T-helper 2 cell (primary cell): ENCODE measurements at regions not wholly inside any gene's neighbourhood (a gene's known extent, or its start where the extent isn't known, plus 50 kb on each side); places are given as distances from the start of the nearest gene placed in this dataset.
"Not testable (repeated sequence)": the region's sequence is repeated elsewhere in the genome, so short reads cannot be mapped to it uniquely, and the experiment has no call there.

ENCODE experiments used
- DNase-seq, 5 experiments: peaks; one replicate each; pipeline versions ENCODE4 v3.0.0 to v3.0.0-alpha.2; 2012 to 2022

DNA sequence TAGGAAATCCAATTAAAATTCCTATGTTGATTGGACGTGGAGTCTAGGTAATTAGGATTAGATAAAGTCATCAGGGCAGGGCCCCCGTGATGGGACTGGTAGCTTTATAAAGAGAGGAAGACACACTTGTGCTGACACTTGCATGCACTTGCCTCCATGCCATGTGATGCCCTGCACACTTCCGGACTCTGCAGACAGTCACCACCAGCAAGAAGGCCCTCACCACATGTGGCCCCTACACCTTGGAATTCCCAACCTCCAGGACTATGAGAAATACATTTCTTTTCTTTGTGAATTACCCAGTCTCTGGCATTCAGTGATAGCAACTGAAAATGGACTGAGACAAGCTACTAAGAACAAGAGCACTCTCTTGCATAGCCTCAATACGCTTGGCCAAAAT, 90.6 kb downstream of the CRYGS start:
- no peak for DNase-seq

DNA sequence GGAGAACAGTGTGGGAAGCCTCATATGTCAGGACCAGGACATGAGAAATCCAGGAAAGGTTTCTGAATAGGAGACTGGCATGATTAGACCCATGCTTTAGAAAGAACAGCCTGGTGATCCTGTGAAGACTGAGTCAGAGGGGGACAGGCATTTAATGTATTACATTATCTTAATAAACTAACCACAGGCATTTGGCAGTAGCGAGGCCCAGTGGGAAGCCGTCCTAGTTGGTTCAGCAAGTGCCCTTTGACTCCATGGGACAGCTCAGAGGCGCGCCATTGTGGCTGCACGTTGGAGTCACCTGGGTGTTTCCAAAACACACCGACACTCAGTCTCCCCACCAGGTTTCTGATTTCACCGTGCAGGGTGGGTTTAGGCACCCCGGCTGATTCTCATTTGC, 90.5 kb upstream of the DGKG start:
- no peak for DNase-seq

DNA sequence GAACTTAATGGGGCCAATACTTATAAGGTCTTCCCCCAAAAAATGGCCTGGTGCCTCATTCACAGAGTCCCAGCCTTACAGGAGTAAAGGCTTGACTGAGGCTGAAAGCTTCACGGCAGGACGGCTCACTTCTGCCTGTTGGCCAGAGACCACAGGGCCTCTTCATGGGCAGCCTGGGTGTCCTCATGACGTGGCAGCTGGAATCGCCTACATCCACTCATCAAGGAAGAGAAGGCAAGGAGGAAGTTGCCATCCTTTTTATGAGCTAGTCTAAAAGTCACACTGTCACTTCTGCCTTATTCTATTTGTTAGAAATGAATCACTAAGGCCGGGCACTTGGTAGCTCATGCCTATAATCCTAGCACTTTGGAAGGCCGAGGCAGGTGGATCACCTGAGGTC, 89.3 kb upstream of the DGKG start:
- DNase-seq: no peak

DNA sequence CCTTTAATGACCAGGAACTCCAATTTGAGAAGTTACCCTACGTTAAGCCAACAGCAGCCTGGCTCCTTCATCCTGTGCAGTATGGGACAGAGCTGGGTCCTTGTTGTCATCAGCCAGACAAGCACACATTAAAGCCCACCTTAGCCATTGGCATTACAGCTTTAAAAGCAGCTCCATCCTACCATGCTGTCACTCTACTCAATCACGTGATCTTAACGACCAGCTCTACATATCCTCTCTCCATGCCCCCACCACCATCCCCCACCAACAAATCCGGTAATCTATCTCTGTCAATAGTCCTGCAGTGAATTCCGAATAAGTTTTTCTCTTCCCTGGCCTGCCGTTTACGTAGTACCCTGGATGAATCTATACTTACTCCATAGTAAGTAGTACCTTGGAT, 82.9 kb upstream of the DGKG start:
- DNase-seq: no peak

DNA sequence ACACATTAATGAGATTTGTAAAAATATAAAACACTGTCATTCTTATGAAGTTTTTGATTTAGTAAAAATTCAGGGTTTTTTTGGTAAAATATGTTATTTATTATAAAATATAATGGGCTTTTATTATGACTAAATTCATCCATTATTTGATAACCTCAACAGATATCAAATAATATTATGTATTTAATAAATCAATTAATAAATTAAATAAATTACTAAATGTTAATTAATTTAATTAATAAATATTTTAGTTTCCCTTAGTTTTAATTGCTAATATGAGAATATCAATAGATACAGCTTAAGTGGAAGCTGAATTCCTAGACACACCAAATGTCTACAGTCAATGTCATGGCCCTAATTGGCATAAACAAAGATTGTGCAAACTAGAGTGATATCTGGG, 82.3 kb upstream of the DGKG start:
- DNase-seq: no peak

DNA sequence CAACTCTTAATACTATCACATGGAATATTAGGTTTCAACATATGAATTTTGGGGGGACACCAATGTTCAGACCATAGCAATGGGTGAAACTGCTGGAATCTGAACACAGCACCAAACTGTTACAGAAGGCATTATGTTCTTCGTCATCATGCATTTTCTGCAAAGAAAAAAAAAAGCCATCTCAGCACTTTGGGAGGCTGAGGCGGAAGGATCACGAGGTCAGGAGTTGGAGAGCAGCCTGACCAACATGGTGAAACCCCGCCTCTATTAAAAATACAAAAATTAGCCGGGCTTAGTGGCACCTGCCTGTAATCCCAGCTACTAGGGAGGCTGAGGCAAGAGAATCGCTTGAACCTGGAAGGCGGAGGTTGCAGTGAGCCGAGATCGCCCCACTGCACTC, 80.9 kb upstream of the DGKG start:
- DNase-seq: not testable (repeated sequence)

DNA sequence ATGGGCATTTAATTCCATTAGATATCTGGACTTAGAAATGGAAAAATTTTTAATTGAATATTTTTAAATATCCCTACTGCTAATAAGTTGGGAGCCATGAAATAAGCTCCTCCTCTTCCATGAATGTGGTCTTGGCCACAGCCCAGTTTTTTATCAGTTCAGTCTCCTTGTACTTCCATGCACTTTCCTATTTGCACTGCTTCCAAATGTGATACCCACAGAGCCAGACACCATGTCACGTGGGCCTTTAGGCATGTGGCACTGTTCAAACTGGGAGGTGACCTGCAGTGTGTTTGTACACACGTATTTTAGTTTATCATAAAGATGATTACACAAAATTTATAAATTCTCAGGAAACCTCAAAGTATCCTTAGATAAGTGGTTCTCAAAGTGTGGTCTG, 80.1 kb upstream of the DGKG start:
- DNase-seq: no peak

DNA sequence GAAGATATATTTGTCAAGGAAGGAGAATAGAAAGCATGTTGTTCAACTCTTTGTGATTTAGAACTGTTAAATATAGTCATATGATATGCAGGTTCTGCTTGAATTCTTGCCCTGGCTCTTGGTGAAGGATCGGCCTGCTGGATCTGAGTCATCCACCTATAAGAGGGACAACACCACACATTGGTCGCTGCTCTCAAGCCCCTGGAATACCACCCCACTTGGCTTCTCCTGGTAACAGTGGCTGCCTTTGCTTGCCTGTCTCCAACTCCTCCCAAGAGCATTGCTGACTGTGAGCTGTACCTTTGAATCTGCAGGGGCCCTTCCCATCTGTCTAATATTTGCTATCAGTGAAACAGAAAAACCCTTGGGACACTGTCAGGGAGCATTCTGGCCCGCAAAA, 78.9 kb upstream of the DGKG start:
- DNase-seq: no peak

DNA sequence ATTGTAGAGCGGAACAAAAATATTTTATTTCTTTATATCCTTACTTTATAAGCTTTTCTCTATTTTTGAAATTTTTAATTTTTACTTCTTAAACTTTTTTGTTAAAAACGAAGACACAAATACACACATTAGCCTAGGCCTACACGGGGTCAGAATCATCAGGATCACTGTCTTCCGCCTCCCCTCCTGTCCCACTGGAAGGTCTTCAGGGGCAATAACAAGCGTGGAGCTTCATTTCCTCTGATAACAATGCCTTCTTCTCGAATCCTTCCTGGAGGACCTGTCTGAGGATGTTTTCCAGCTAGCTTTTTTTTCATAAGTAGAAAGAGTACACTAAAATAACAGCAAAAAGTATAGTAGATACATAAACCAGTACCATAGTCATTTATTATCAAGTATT, 77.7 kb upstream of the DGKG start:
- no peak for DNase-seq

DNA sequence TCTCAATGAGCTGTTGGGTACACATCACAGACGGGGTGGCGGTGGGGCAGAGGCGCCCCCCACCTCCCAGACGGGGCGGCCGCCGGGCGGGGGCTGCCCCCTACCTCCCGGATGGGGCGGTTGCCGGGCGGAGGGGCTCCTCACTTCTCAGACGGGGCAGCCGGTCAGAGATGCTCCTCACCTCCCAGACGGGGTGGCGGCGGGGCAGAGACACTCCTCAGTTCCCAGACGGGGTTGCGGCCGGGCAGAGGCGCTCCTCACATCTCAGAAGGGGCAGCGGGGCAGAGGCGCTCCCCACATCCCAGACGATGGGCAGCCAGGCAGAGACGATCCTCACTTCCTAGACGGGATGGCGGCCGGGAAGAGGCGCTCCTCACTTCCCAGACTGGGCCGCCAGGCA, 73.3 kb upstream of the DGKG start:
- DNase-seq: not testable (repeated sequence)

DNA sequence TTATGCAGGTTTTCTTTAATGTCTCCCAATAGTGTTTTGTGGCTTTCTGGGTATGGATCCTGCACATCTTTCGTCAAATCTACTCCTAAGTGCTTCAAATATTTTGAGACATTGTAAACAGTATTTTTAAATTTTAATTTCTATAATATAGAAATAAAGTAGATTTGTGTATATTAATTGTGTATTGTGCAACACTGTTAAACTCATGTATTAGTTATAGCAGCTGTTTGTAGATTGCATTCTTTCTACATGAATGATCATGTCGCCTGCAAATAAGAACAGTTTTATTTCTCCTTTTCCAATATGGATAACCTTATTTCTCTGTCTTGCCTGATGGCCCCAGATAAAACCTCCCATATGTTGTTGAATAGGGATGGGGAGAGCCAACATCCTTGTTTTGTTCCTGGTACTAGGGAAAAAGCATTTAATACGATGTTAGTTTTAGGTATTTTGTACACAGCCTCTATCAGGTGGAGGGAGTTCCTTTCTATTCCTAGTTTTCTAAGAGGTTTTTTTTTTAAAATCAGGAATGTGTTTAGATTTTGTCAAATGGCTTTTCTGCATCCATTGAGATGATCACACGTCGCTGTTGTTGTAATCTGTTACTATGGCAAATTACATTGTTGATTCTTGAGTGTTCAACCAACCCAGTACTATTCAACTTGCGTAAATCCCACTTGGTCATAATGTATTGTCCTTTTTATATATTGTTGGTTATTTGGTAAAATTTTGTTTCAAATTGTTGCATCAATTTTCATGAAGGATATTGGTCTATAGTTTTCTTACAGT, 71.1 kb upstream of the DGKG start:
- DNase-seq: no peak

DNA sequence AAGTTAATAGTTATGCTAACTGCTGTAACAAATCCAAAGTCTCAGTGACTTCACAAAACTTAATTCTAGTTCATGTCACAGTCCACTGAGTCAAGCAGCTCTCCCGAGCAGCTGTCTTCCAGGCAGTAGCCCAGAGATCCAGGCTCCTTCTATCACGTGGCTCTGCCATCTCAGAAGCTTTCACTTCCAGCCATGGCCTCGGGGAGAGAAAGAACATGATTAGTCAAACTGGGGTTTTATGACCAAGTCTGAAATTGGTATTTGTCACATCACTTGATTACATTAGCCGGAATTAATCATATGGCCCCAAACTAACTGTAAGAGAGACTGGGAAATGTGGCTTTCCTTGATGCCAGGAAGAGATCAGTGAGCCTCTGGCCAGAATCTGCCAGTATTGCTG, 70.2 kb upstream of the DGKG start:
- no peak for DNase-seq

DNA sequence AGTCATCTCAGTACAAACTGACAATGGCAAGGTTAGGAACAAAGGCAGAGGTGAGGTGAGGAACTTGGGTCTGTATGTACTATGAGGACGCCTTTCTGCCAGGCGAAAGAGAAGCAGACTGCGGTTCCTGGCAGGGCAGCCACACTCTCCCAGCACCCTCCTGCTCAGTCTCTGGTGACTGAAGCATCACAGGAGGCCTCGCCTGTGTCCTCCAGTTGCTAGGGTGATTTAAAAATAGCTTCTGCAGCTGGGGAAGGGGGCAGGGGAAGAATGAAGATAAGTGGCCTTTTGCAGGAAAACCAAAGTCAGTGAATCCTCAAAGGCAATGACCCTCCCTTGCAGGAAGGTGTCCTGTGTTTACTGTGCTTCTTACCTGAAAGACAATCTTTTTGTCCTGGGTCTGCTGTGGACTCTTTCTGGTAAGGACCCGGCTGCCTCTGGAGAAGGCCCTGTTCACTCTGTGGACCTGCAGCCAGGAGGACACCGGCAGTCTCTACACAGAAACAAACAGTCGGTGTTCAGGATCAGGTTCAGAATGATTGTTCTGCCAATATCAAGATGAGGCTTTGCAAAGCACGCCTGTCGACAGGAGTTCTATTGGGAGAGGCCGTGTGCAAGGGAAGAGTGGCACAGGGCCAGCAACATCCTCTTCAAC, 65.7 kb upstream of the DGKG start:
- no peak for DNase-seq

DNA sequence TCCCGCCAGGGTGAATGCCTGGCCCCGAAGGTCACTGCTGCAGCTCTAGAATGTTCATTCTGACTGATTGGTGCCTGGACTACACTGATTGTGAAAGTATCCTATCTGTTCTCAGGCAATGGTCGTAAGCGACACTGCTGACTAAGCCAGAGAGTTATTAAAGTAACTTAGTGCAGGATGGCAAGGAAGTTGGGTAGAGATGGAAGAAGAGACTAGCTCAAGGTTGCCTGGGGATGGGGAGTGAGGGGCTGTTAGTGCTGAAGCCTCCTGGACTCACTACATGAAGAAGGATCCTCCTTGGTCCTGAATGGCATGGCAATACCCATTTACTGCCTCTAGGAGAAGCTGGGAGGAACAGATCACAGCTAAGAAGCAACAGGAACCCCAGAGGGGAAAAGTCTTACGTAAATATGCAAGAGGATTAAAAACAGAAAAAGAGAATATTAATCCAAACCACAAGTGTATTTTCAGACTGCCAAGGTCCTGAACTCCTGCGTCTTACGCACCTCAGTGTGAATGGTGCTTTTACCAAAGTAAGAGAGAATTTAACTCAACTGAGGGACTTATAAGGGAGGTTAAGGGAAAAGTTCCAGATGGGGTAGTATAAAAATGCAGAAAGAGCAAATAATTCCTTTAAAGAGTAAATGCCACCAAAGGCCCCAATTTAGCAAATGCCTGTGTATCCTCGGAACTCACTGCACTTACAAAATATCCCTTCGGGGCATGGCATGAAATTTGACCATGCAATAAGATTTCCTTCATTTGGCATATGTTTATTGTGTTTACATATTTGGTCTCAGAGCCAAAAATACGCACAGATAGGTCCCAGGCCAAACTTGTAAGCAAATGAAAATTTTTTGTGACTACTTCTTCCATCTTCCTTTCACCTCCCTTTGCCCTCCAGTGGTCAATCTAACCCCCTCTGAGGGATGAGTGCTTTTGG, 64.0 kb upstream of the DGKG start:
- DNase-seq: no peak

DNA sequence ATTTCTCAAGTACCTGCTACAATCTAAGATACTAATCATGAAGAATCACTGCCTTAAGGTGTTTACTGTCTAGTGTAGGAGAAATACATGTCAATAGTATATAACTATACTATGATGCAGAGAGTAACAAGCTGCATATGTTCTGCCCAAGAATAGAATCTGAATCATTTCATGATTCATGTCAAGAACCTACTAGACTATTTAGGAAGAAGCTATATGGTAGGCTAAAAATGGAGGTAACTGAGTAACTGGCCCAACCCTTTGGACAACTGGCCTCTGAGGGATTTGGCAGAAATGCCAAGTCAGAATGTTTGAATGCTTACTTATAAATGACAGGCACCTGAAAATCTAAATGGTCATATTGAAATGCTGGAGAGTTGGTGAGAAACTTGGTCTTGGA, 59.9 kb upstream of the DGKG start:
- DNase-seq: no peak

DNA sequence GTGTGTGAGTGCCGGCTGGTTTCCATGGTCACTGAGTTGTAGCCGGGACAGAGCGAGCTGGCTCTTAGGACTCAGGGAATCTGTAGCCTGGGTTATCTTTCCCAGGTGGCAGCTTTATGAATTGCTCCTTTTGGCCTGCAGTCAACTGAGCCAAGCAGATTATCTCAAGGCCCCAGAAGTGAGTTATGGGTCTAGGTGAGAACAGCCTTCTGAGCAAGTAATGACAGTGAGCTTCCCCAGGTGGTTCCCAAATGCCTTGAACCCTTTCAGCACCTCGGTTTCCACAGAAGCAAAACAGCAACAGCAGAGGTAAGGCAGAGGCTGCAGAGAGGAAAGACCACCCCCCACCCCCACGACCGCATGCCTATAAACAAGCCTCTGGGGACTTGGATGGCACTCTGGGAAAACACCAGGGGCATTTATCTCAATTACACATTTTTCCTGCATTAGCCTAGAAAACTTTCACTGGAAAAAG, 56.7 kb upstream of the DGKG start:
- DNase-seq: no peak

DNA sequence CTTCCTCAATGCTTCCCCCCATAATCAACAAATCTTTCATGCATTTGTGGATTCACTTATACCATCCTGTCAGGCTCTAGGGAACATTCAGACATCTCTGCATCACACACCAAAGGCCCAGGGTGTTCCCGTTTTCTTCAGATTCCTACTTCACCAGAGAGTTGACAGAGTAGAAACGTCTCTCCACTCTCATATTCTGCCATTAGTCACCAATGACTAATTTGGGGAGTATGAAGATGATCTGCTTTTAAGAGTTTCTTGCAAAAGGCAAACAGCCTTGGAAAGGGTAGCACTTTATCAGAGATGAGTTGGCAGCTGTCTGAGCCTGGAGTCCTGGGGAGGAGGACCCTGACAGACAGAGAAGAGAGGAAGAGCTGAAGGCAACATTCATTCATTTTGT, 55.8 kb upstream of the DGKG start:
- DNase-seq: no peak

DNA sequence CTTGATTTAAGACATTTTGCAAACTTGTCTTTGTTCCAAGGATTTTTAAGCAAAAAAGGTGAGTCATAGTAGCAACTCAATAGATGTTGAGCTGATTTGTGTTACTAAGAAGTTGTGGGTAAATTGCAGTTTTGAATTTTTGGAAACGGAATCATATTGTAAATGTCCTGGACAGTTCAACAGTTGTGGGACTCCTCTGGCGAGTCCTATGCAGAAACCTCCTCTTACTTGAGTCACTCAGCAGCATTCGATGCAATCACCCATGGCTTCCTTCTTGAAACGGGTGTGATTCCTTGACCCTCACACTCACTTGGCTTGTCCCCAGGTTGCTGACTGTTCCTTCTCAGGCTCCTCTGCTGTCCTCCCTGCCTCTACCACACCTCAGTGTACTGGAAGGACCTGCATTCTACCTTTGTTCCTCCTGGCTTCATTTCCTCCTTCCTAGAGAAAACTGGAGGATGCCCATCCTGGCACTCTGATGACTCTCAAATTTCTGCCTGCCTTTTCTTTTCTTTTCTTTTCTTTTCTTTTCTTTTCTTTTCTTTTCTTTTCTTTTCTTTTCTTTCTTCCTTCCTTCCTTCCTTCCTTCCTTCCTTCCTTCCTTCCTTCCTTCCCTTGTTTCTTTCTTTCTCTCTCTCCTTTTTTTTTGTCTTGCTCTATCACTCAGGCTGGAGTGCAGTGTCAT, 52.8 kb upstream of the DGKG start:
- no peak for DNase-seq

DNA sequence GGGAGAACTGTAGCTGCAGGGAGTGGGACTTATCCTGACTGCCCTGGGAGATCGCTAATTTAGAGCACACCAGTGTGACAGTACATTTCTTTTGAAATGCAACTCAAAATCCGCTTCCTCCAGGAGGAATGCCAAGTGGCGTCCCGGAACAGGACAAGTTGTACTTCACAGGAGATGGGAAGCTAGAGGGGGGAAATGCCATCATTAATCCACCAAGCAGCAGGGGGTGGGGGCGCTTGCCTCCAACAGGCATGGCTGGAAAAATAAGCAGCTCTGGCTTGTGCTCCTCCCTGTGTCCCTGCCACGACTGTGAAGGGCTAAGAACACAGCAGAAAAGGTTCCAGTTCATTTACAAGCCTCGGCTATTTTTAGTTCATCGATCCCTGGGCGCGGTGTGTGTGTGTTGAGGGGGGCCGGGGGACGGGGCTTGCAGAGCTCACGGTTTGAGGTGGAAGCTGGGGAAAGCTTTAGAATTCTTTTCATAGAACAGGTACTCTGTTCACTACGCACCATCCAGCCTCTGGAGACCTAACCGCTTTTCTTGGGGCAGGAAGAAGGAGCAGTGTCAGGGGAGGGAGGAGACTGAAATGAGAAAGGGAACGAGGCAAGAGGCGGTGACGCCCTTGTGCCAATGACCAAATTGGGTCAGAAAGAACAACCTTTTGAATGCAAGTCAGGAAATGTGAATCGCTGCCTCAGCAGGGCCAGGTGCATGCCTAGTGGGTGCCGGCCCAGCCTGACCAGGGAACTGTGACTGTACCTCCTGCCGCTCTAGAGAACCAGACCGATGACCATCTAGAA, 51.8 kb upstream of the DGKG start:
- DNase-seq: no peak

DNA sequence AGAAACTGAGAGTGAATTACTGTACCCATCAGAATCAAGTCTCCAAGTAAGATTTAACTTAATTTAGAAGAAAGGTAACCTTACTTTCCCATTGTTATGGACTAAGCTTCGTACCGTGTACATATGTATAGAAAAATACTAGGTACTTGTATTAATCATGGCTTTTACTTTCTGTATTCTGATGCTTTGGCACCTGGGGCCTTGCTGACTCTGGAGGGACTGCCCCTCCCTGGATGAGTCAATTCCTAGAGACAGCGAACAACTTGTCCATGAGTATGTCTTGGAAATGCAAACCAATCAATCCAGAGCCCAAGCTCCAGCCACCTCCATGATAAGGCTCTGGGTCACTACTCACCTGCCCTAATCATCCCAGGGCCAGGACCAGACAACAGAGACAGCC, 50.0 kb upstream of the DGKG start:
- no peak for DNase-seq
